ENCODE measurements at regions not wholly inside any gene's neighbourhood (a gene's known extent, or its start where the extent isn't known, plus 50 kb on each side); places are given as distances from the start of the nearest gene placed in this dataset.

DNA sequence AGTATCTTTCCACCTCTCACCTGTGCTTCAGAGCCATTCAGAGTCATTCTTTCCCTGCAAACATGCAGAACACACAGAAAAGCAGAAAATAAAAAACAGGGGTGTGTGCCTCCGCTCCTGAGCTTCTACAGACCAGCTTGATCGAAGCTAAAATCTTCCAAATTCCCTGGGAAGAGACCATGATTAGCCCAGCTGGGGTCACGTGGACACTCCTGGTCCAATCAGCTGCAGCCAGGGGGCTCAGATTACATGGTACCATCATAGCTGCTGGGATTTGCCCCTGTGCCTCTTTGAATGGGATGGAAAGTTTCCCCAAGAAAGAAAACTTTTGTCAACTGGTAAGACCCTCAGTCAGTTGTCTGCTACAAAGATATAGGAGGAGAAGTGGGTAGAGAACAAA, 159.9 kb downstream of the TMEM114 start (continued):
- TF ChIP-seq CHD7 (IDR thresholded peaks at IDR 0.05; ENCODE audit: insufficient replicate concordance, low read length), result no peak
